Activated CD4-positive, alpha-beta T cell treated with anti-CD3 and anti-CD28 coated beads for 24 hours (primary cell): ENCODE measurements at regions not wholly inside any gene's neighbourhood (a gene's known extent, or its start where the extent isn't known, plus 50 kb on each side); places are given as distances from the start of the nearest gene placed in this dataset.
"Not testable (repeated sequence)": the region's sequence is repeated elsewhere in the genome, so short reads cannot be mapped to it uniquely, and the experiment has no call there.

ENCODE experiments used
- DNase-seq, 2 donors: peaks; one replicate each; pipeline ENCODE4 v3.0.0-alpha.2; 2020; ENCODE audit warnings: low read depth in 2 of 2

GRCh38 chr4:125749354-125749753, 434.6 kb downstream of the FAT4 start:
- no peak for DNase-seq

GRCh38 chr4:125750399-125750798, 435.6 kb downstream of the FAT4 start:
- no peak for DNase-seq

GRCh38 chr4:125750828-125751466, 436.2 kb downstream of the FAT4 start:
- DNase-seq: no peak

DNA sequence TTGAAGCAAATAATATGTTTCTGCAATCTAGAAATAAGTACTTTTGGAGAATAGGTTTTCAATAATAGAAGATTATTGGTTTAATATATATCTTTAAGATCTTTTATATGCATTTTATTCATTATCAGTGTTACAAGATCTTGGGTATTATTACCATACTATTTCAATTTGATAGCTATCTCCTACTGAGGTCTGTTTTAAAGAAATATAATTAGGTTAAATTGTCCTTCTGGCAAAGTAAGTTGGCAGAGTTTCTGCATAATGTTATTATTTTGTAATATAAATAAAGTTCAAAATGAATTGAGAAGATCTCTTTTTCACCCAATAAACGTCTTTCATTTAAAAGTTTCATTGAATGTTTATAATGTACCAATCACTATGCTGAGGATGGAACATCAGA, 443.7 kb downstream of the FAT4 start:
- DNase-seq: no peak

GRCh38 chr4:125760201-125760819, 445.6 kb downstream of the FAT4 start:
- no peak for DNase-seq

DNA sequence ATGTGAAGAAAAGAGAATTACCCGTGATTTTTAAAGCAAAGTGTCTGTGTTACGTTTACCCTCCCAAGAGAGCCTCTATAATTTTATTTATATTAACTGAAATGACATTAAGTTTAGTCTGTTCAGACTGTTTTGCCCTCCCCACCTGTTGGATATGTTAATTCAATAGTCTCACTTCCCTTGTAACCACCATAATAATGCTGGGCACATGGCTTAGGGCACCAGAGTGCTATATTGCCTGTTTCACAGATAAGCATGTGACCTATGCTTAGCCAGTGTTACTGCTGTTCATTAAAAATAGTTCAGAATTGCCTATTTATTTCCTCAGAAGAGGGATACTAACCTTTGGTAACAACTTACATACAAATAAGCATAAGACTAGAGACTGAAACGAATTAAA, 446.2 kb downstream of the FAT4 start:
- DNase-seq: no peak

- DNase-seq: no peak
Measured at GRCh38 chr4:125762537-125762936, 447.8 kb downstream of the FAT4 start.

GRCh38 chr4:125765941-125766340, 451.2 kb downstream of the FAT4 start:
- no peak for DNase-seq

- DNase-seq: no peak
Measured at GRCh38 chr4:125770814-125771398, 456.2 kb downstream of the FAT4 start.

DNA sequence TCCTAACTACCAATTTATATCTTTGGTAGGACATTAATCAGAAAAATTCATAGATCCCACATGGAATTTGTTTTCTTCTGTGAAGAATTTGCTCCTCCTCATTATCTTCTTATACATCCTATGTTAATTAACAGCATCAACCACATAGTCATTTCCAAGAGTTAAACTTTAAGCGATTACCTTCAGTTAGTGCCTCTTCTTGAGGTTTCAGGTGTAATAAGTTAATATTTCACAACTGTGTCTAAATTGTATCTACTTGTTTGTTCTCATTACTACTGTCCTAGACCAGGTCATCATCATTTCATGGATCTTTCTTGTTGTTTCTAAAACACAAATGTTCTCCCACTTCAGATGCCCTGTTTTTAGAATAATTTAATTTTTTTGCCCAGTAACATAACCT, 457.9 kb downstream of the FAT4 start:
- DNase-seq: no peak

GRCh38 chr4:125773502-125773901, 458.7 kb downstream of the FAT4 start:
- DNase-seq: no peak

DNA sequence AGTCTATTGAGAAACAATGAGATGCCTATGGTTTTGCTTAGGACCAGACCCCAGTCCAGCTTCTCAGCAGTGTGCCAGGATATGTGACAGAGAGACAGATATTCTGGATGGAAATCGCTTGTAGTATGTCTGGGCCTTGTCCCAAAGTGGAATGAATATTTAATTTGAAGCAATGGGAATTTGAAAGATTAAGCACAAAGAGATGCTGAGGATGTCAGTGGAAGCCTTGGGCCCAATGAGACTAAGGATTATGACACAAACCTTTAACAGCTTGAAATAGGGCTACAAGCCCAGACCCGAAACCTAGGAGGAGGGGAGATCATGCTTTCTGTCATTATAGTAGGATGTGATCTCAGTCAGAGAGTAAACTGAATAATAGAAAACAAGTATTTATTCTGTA, 459.2 kb downstream of the FAT4 start:
- no peak for DNase-seq

DNA sequence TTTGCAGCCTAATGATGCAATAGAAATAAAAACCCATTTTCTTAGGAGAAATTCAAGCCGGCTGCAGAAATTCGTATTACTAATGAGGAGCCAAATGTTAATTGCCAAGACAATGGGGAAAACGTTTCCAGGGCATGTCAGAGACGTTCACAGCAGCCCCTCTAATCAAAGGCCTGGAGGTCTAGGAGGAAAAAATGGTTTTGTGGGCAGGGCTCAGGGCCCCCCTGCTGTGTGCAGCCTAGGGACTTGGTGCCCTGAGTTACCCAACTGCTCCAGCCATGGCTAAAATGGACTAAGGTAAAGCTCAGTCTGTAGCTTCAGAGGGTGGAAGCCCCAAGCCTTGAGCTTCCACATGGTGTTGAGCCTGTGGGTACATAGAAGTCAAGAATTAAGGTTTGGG, 461.4 kb downstream of the FAT4 start:
- DNase-seq: no peak

DNA sequence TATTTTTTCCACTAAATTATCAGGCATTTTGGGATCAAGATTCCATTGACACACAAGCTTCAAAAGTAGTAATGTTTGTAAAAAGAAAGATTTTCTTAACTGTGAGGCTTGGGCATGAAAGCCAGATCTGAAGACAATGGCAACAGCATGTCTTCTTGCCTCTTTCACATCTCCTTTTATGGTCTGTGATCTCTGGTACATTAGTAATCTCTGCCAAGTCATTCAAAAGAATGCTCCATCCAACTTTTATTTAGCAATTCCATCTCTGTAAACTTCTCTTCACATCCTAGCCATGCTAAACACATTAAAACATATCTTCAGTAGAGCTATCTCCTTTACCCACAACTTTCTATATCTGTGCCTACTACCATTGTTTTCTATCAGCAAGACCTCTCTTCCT, 465.4 kb downstream of the FAT4 start:
- no peak for DNase-seq

GRCh38 chr4:125780747-125781146, 466.0 kb downstream of the FAT4 start:
- DNase-seq: no peak

GRCh38 chr4:125781651-125782050, 466.9 kb downstream of the FAT4 start:
- no peak for DNase-seq

- no peak for DNase-seq
Measured at GRCh38 chr4:125784741-125785140, 470.0 kb downstream of the FAT4 start.

DNA sequence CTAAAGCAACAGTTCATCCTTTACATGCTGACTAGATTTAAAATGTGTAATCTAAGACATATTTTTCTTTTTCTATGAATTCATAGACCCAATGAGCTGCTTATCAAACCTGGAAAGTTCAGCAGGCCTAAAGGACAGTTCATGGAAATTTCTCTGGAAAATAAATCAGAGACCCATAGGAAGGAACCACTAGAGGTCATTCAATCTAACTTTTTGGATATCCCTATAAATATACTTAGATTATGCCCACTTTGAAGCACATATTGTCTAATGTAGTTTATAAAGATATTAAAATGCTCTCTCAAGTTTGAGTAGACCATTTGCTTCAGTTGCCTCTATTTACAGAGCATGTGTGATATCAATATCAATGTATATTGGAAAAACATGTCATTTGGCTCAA, 473.0 kb downstream of the FAT4 start:
- no peak for DNase-seq

DNA sequence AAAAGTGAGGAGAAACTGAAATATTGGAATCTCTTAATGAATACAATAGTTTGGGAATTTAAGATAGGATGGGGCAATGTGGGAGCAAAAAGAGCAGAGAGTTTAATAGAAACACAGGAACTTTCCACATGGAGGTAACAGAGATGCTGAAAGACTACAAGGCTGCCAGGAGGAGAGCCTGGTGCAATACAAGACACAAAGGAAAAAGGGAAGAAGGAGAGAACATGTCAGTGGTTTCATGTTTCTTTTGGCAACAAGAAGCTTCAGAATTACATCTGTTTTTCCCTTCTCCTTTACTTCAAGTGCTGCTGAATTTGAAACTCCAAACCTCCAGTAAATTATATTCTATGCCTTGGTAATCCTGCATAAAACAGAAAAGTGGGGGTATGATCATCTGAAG, 474.3 kb downstream of the FAT4 start:
- DNase-seq: no peak

DNA sequence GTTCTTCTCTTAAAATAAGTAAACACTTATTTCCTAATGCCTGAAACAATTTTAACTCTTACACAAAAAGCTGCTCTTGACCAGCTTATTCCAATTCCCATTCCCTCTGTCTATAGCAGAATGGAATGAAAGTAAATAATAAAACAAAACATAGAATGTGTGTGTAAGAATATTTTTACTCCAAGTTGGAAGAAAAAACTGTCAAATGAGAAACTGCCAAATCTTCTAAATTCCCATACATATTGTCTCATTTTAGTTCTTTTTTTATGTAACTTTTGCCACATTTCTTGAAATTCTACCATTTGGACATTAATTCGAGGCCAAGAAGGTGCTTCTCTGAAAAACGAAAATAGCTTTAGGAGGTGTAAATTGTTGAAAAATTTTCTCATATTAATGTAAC, 477.1 kb downstream of the FAT4 start:
- DNase-seq: no peak

- no peak for DNase-seq
Measured at GRCh38 chr4:125794989-125795388, 480.2 kb downstream of the FAT4 start.

DNA sequence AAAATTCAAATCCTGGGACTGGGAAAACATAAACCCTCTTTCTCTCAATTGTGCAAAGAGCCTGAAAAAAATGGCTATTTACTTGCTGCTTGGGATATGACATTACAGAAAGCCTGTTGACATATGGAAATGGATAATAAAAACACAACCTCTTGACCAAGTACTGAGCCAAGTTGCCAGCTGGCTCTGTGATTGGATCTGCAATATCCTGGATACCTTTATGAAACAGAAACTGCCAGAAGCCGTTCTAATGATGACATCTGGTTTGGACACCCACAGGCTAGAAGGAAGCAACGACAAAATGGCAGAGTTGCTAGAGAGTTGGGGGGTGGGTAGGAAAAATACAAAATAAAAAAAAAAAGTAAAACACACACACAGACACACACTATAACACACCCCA, 481.4 kb downstream of the FAT4 start:
- DNase-seq: no peak

DNA sequence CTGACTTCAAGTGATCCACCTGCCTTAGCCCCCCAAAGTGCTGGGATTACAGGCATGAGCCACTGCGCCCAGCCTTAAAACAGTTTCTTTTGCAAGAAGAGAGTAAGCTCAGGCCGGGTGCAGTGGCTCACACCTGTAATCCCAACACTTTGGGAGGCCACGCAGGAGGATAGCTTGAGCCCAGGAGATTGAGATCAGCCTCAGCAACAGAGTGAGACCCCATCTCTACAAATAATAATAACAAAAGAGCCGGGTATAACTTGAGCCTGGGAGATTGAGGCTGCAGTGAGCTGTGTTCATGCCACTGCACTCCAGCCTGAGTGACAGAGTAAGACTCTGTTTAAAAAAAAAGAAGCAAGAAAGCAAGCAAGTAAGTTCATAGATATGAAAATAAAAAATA, 482.9 kb downstream of the FAT4 start:
- DNase-seq: not testable (repeated sequence)

GRCh38 chr4:125801373-125801772, 486.6 kb downstream of the FAT4 start:
- no peak for DNase-seq
